ENCODE measurements at regions not wholly inside any gene's neighbourhood (a gene's known extent, or its start where the extent isn't known, plus 50 kb on each side); places are given as distances from the start of the nearest gene placed in this dataset.

DNA sequence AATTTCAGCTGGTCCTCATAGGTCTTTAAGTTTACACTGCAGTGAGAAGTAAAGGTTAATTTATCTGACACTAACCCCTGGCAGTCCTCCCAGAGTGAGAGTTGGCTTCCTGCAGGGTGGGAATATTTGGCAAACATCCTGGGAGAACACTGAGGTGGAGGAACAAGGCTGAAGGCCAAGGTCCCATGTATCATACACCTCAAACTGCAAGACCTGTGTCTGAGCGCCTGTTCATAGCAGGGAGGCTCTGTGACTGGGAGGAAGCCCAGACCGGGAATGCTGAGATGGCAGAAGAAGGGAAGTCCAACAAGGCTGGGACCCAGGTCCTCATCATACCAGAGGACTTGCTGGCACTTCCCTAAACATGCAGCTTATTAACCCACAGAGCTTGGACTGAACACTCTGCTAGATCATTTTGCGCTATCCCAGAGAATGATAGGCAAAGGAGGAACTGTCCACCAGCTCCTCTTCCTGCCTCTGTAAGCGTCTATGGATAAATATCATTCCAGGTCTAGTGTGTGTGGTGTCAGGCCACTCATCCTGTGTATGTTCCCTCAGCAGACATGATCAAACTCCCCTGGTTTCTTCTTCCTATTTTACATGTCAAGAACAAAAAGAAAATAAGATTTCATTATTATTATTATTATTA lies 199.6 kb upstream of the CNOT2 start:
- TF ChIP-seq, protein P1, sequence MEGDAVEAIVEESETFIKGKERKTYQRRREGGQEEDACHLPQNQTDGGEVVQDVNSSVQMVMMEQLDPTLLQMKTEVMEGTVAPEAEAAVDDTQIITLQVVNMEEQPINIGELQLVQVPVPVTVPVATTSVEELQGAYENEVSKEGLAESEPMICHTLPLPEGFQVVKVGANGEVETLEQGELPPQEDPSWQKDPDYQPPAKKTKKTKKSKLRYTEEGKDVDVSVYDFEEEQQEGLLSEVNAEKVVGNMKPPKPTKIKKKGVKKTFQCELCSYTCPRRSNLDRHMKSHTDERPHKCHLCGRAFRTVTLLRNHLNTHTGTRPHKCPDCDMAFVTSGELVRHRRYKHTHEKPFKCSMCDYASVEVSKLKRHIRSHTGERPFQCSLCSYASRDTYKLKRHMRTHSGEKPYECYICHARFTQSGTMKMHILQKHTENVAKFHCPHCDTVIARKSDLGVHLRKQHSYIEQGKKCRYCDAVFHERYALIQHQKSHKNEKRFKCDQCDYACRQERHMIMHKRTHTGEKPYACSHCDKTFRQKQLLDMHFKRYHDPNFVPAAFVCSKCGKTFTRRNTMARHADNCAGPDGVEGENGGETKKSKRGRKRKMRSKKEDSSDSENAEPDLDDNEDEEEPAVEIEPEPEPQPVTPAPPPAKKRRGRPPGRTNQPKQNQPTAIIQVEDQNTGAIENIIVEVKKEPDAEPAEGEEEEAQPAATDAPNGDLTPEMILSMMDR (conservative IDR thresholded peaks at IDR 0.05 in 1 of 2, IDR thresholded peaks at IDR 0.05 in 1 of 2; ENCODE audit: low read depth in 1 of 2, low read length in 2 of 2), result no peak
- TF ChIP-seq EZH2 (IDR thresholded peaks at IDR 0.05; ENCODE audit: low read length, missing control alignments), result no peak

Measured in fibroblast of lung (primary cell).